PC-3 (cell line): ENCODE measurements at regions not wholly inside any gene's neighbourhood (a gene's known extent, or its start where the extent isn't known, plus 50 kb on each side); places are given as distances from the start of the nearest gene placed in this dataset.
"Not testable (repeated sequence)": the region's sequence is repeated elsewhere in the genome, so short reads cannot be mapped to it uniquely, and the experiment has no call there.

ENCODE experiments used
- EZH2 ChIP-seq: fragments of 300-600 bp; sonication (generic); IDR thresholded peaks from one replicate; pipeline ENCODE4 v1.6.1; 2017; ENCODE audit warnings: antibody characterized with exemption, mild to moderate bottlenecking, low read length; ENCODE audit not compliant: unreplicated experiment
- EZH2phosphoT487 ChIP-seq: fragments of 300-600 bp; sonication (generic); IDR thresholded peaks from 2 replicates; pipeline ENCODE4 v1.6.1; 2018; ENCODE audit warnings: mild to moderate bottlenecking, antibody characterized with exemption, low read length, borderline replicate concordance
- TF ChIP-seq, protein P1 (sequence below): fragments of 300-600 bp; sonication (generic); conservative IDR thresholded peaks from 2 replicates; pipeline ENCODE4 v1.5.1; 2017; ENCODE audit warnings: antibody characterized with exemption, low read depth, mild to moderate bottlenecking, low read length

DNA sequence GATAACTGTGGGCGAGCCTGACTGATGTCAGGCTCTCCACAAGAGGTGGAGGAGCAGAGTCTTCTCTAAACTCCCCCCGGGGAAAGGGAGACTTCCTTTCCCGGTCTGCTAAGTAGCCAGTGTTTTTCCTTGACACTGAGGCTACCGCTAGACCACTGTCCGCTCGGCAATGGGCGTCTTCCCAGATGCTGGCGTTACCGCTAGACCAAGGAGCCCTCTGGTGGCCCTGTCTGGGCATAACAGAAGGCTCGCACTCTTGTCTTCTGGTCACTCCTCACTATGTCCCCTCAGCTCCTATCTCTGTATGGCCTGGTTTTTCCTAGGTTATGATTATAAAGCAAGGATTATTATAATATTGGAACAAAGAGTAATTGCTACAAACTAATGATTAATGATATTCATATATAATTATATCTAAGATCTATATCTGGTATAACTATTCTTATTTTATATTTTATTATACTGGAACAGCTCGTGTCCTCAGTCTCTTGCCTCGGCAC is 278.7 kb downstream of the CAAP1 start:
- TF ChIP-seq, protein P1, sequence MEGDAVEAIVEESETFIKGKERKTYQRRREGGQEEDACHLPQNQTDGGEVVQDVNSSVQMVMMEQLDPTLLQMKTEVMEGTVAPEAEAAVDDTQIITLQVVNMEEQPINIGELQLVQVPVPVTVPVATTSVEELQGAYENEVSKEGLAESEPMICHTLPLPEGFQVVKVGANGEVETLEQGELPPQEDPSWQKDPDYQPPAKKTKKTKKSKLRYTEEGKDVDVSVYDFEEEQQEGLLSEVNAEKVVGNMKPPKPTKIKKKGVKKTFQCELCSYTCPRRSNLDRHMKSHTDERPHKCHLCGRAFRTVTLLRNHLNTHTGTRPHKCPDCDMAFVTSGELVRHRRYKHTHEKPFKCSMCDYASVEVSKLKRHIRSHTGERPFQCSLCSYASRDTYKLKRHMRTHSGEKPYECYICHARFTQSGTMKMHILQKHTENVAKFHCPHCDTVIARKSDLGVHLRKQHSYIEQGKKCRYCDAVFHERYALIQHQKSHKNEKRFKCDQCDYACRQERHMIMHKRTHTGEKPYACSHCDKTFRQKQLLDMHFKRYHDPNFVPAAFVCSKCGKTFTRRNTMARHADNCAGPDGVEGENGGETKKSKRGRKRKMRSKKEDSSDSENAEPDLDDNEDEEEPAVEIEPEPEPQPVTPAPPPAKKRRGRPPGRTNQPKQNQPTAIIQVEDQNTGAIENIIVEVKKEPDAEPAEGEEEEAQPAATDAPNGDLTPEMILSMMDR, result not testable (repeated sequence)
- not testable (repeated sequence) for TF ChIP-seq EZH2phosphoT487, EZH2
